Upper lobe of left lung (tissue), 4 donors: ENCODE measurements at regions not wholly inside any gene's neighbourhood (a gene's known extent, or its start where the extent isn't known, plus 50 kb on each side); places are given as distances from the start of the nearest gene placed in this dataset.

Source experiments
- EP300 ChIP-seq, 4 donors: sonication (generic); formaldehyde crosslinking; IDR thresholded peaks; one replicate each; pipeline ENCODE4 v1.5.1; 2017; ENCODE audit warnings: antibody characterized with exemption in 4 of 4, control low read depth in 2 of 4
- POLR2AphosphoS5 ChIP-seq, 2 donors: sonication (generic); formaldehyde crosslinking; IDR thresholded peaks; one replicate each; pipeline ENCODE4 v1.5.1; 2017; ENCODE audit warnings: antibody characterized with exemption in 2 of 2

DNA sequence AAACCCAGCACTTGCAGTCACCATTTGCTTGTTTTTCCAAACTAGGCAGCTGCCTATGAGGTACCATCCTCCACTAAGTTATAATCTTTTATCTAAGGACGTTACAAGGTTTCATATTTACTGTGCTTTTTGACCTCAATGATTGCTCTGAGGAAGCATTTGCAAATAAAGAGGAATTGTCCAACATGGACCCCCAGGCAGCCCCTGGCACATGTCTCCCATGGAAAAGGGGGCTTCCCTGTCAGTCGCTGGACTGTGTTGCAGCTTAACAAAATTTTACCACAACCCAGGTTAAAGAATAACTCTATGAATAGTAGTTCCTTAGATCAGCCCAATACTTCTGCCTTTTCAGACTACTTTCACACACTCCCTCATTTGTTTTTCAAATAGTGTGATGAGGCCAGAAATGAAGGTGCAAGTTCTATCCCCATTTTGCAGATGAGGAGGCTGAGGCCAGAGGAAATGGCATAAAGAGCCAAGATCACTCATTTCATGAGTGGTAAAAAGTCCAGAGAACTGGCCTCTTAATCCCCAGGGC lies 52.8 kb upstream of the ZPBP start:
- TF ChIP-seq EP300 (IDR thresholded peaks at IDR 0.05) = no peak
- TF ChIP-seq POLR2AphosphoS5 (IDR thresholded peaks at IDR 0.05) = no peak
